Trophoblast cell (in vitro differentiated cells and primary cell): ENCODE measurements at regions not wholly inside any gene's neighbourhood (a gene's known extent, or its start where the extent isn't known, plus 50 kb on each side); places are given as distances from the start of the nearest gene placed in this dataset.
"Not testable (repeated sequence)": the region's sequence is repeated elsewhere in the genome, so short reads cannot be mapped to it uniquely, and the experiment has no call there.

Experiments used
- DNase-seq, 2 donors: peaks; one replicate each; pipeline ENCODE4 v3.0.0-alpha.2; 2016
- H2AFZ ChIP-seq: 2 replicates; pipeline ENCODE4 v1.6.1; 2013; ENCODE audit warnings: low read length, moderate library complexity, mild to moderate bottlenecking; ENCODE audit not compliant: insufficient read depth, poor library complexity
- H2AK5ac ChIP-seq: 2 replicates; pipeline ENCODE4 v1.6.1; 2013; ENCODE audit warnings: mild to moderate bottlenecking, low read length
- H2BK120ac ChIP-seq: 2 replicates; pipeline ENCODE4 v1.6.1; 2013; ENCODE audit warnings: low read length, mild to moderate bottlenecking, moderate library complexity; ENCODE audit not compliant: insufficient read depth, poor library complexity
- H2BK12ac ChIP-seq: 2 replicates; pipeline ENCODE4 v1.6.1; 2013; ENCODE audit warnings: mild to moderate bottlenecking, low read length, moderate library complexity
- H2BK5ac ChIP-seq: 2 replicates; pipeline ENCODE4 v1.6.1; 2013; ENCODE audit warnings: low read length, low read depth, moderate library complexity, mild to moderate bottlenecking; ENCODE audit not compliant: poor library complexity
- H3K14ac ChIP-seq: 2 replicates; pipeline ENCODE4 v1.6.1; 2013; ENCODE audit warnings: mild to moderate bottlenecking, low read length
- H3K18ac ChIP-seq: 2 replicates; pipeline ENCODE4 v1.6.1; 2013; ENCODE audit warnings: mild to moderate bottlenecking, low read length
- H3K23ac ChIP-seq: 2 replicates; pipeline ENCODE4 v1.6.1; 2013; ENCODE audit warnings: low read length
- H3K27ac ChIP-seq: 2 replicates; pipeline ENCODE4 v1.5.1; 2013; ENCODE audit warnings: low read depth, mild to moderate bottlenecking, inconsistent platforms, low read length, moderate library complexity
- H3K27me3 ChIP-seq: 2 replicates; pipeline ENCODE4 v1.6.1; 2013; ENCODE audit warnings: inconsistent platforms, mild to moderate bottlenecking, low read length, moderate library complexity; ENCODE audit not compliant: insufficient read depth
- H3K36me3 ChIP-seq, 2 experiments: 1 replicate in 1 of 2; 2 replicates in 1 of 2; pipeline ENCODE4 v1.6.1; 2013; ENCODE audit warnings: low read length in 2 of 2, mild to moderate bottlenecking in 2 of 2, moderate library complexity in 1 of 2; ENCODE audit not compliant: insufficient read depth in 2 of 2, control insufficient read depth in 1 of 2
- H3K4ac ChIP-seq: 2 replicates; pipeline ENCODE4 v1.6.1; 2013; ENCODE audit warnings: low read depth, mild to moderate bottlenecking, low read length, moderate library complexity
- H3K4me1 ChIP-seq, 2 experiments: 1 replicate in 1 of 2; 2 replicates in 1 of 2; pipeline ENCODE4 v1.6.1; 2013; ENCODE audit warnings: low read length in 2 of 2, mild to moderate bottlenecking in 2 of 2, moderate library complexity in 1 of 2; ENCODE audit not compliant: insufficient read depth in 2 of 2, control insufficient read depth in 1 of 2
- H3K4me2 ChIP-seq: 2 replicates; pipeline ENCODE4 v1.6.1; 2013; ENCODE audit warnings: inconsistent platforms, mild to moderate bottlenecking, low read length, moderate library complexity
- H3K4me3 ChIP-seq: 2 replicates; pipeline ENCODE4 v1.5.1; 2013; ENCODE audit warnings: mild to moderate bottlenecking, low read depth, low read length, inconsistent platforms
- H3K79me1 ChIP-seq: one replicate; pipeline ENCODE4 v1.6.1; 2013; ENCODE audit warnings: low read length
- H3K79me2 ChIP-seq: 2 replicates; pipeline ENCODE4 v1.6.1; 2013; ENCODE audit warnings: low read length, mild to moderate bottlenecking; ENCODE audit not compliant: control insufficient read depth, insufficient read depth, poor library complexity
- H3K9ac ChIP-seq: 2 replicates; pipeline ENCODE4 v1.6.1; 2013; ENCODE audit warnings: mild to moderate bottlenecking, low read length
- H3K9me3 ChIP-seq: 2 replicates; pipeline ENCODE4 v1.6.1; 2013; ENCODE audit warnings: low read depth, mild to moderate bottlenecking, control low read depth, inconsistent platforms, low read length; ENCODE audit not compliant: insufficient read depth
- H4K12ac ChIP-seq: 2 replicates; pipeline ENCODE4 v1.6.1; 2013; ENCODE audit warnings: low read depth, mild to moderate bottlenecking, low read length, moderate library complexity
- H4K8ac ChIP-seq: 2 replicates; pipeline ENCODE4 v1.6.1; 2013; ENCODE audit warnings: low read depth, mild to moderate bottlenecking, low read length, moderate library complexity
- H4K91ac ChIP-seq: one replicate; pipeline ENCODE4 v1.6.1; 2013; ENCODE audit warnings: low read depth, mild to moderate bottlenecking, low read length, moderate library complexity
- WGBS: extraction: QIAGEN DNeasy Blood & Tissue Kit; methylation state at CpG from one replicate; pipeline ENCODE4 v1.1.7; 2013; ENCODE audit warnings: missing lambda C conversion rate; ENCODE audit not compliant: insufficient read length, insufficient coverage; ENCODE audit errors: extremely low coverage; 5-methylcytosine and 5-hydroxymethylcytosine counted together

GRCh38 chr3:176247191-176247590 is 950.1 kb downstream of the TBL1XR1 start:
- Histone ChIP-seq H3K4ac (no peak overlapping the region), H2AK5ac (no peak overlapping the region), H4K91ac (no peak overlapping the region), H3K27ac (no peak overlapping the region), H3K18ac (no peak overlapping the region), H3K9ac (no peak overlapping the region), H4K8ac (no peak overlapping the region), H3K23ac (no peak overlapping the region), H3K79me2 (no peaks in the 10 kb centered on the region), H3K9me3 (no peaks in the 10 kb centered on the region), H2BK5ac (no peak overlapping the region), H3K4me3 (no peak overlapping the region), H4K12ac (no peak overlapping the region), H2BK120ac (no peak overlapping the region), H3K79me1 (no peaks in the 10 kb centered on the region), H2AFZ (no peak overlapping the region), H2BK12ac (no peak overlapping the region), H3K4me1 (no peaks in the 10 kb centered on the region), H3K36me3 (no peaks in the 10 kb centered on the region), H3K14ac (no peak overlapping the region), H3K27me3 (no peaks in the 10 kb centered on the region), H3K4me2 (no peak overlapping the region)
- DNase-seq = no peak
- WGBS = no CpG with 5 or more reads among the region's 3 CpGs

GRCh38 chr3:176219970-176220369 is 977.3 kb downstream of the TBL1XR1 start:
- H4K91ac ChIP-seq = no peak overlapping the region
- no CpG with 5 or more reads among the region's 4 CpGs for WGBS
- H2AFZ ChIP-seq = no peak overlapping the region
- no peak overlapping the region for H3K4ac ChIP-seq
- H3K27ac ChIP-seq = no peak overlapping the region
- no peak overlapping the region for H3K23ac ChIP-seq
- DNase-seq = no peak
- no peak overlapping the region for H3K4me2 ChIP-seq
- H3K4me3 ChIP-seq = no peak overlapping the region
- no peaks in the 10 kb centered on the region for H3K36me3 ChIP-seq
- no peak overlapping the region for H2AK5ac ChIP-seq
- no peak overlapping the region for H3K14ac ChIP-seq
- H3K4me1 ChIP-seq = no peaks in the 10 kb centered on the region
- H3K9ac ChIP-seq = no peak overlapping the region
- H2BK5ac ChIP-seq = no peak overlapping the region
- H4K8ac ChIP-seq = no peak overlapping the region
- H4K12ac ChIP-seq = no peak overlapping the region
- H3K9me3 ChIP-seq = no peaks in the 10 kb centered on the region
- no peaks in the 10 kb centered on the region for H3K79me1 ChIP-seq
- no peak overlapping the region for H2BK12ac ChIP-seq
- H2BK120ac ChIP-seq = no peak overlapping the region
- H3K18ac ChIP-seq = no peak overlapping the region
- H3K27me3 ChIP-seq = no peaks in the 10 kb centered on the region
- H3K79me2 ChIP-seq = no peaks in the 10 kb centered on the region

- Histone ChIP-seq H3K14ac (no peak overlapping the region), H3K23ac (no peak overlapping the region), H3K79me1 (no peaks in the 10 kb centered on the region), H2BK12ac (no peak overlapping the region), H2BK5ac (no peak overlapping the region), H3K4me1 (no peaks in the 10 kb centered on the region), H3K18ac (no peak overlapping the region), H3K4me2 (no peak overlapping the region), H3K4ac (no peak overlapping the region), H3K27ac (no peak overlapping the region), H4K8ac (no peak overlapping the region), H3K36me3 (no peaks in the 10 kb centered on the region), H2AK5ac (no peak overlapping the region), H3K9me3 (no peaks in the 10 kb centered on the region), H3K4me3 (no peak overlapping the region), H3K79me2 (no peaks in the 10 kb centered on the region), H4K91ac (no peak overlapping the region), H2BK120ac (no peak overlapping the region), H2AFZ (no peak overlapping the region), H4K12ac (no peak overlapping the region), H3K9ac (no peak overlapping the region), H3K27me3 (no peaks in the 10 kb centered on the region)
- no CpG with 5 or more reads among the region's 1 CpG for WGBS
- no peak for DNase-seq
Observed at GRCh38 chr3:176214758-176215157, 982.5 kb downstream of the TBL1XR1 start.

DNA sequence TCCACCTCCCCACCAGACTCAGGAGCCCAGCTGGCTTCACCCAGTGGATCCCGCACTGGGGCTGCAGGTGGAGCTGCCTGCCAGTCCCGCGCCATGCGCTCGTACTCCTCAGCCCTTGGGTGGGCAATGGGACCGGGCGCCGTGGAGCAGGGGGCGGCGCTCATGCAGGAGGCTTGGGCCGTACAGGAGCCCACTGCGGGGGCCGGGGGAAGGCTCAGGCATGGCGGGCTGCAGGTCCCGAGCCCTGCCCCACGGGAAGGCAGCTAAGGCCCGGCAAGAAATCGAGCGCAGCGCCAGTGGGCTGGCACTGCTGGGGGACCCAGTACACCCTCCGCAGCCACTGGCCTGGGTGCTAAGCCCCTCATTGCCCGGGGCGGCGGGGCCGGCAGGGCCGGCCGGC is 984.0 kb downstream of the TBL1XR1 start:
- H2AK5ac ChIP-seq, H4K8ac ChIP-seq, H3K79me2 ChIP-seq, H3K9me3 ChIP-seq, H3K36me3 ChIP-seq, H3K23ac ChIP-seq, H2AFZ ChIP-seq, H3K27me3 ChIP-seq, H2BK12ac ChIP-seq, H3K4ac ChIP-seq, H4K12ac ChIP-seq, H2BK120ac ChIP-seq, H3K79me1 ChIP-seq, H3K4me1 ChIP-seq, H3K18ac ChIP-seq, H3K4me2 ChIP-seq, H4K91ac ChIP-seq, H3K9ac ChIP-seq, H2BK5ac ChIP-seq, DNase-seq, H3K14ac ChIP-seq, H3K4me3 ChIP-seq, H3K27ac ChIP-seq: not testable (repeated sequence)
- no CpG with 5 or more reads among the region's 27 CpGs for WGBS
